Fibroblast of villous mesenchyme (primary cell): ENCODE measurements at regions not wholly inside any gene's neighbourhood (a gene's known extent, or its start where the extent isn't known, plus 50 kb on each side); places are given as distances from the start of the nearest gene placed in this dataset.
"Not testable (repeated sequence)": the region's sequence is repeated elsewhere in the genome, so short reads cannot be mapped to it uniquely, and the experiment has no call there.

ENCODE experiments used
- DNase-seq: peaks from one replicate; pipeline ENCODE4 v3.0.0-alpha.2; 2010; ENCODE audit warnings: low read depth
- H3K4me3 ChIP-seq: 2 replicates; pipeline ENCODE4 v1.5.1; 2011; ENCODE audit warnings: low read depth, mild to moderate bottlenecking, low read length
- TF ChIP-seq, protein P1 (sequence below): IDR thresholded peaks from 2 replicates; pipeline ENCODE4 v1.5.1; 2012; ENCODE audit warnings: low read depth, mild to moderate bottlenecking, low read length; ENCODE audit not compliant: insufficient read depth

- TF ChIP-seq, protein P1, sequence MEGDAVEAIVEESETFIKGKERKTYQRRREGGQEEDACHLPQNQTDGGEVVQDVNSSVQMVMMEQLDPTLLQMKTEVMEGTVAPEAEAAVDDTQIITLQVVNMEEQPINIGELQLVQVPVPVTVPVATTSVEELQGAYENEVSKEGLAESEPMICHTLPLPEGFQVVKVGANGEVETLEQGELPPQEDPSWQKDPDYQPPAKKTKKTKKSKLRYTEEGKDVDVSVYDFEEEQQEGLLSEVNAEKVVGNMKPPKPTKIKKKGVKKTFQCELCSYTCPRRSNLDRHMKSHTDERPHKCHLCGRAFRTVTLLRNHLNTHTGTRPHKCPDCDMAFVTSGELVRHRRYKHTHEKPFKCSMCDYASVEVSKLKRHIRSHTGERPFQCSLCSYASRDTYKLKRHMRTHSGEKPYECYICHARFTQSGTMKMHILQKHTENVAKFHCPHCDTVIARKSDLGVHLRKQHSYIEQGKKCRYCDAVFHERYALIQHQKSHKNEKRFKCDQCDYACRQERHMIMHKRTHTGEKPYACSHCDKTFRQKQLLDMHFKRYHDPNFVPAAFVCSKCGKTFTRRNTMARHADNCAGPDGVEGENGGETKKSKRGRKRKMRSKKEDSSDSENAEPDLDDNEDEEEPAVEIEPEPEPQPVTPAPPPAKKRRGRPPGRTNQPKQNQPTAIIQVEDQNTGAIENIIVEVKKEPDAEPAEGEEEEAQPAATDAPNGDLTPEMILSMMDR = no peak
- no peak for DNase-seq
- no peak overlapping the region for H3K4me3 ChIP-seq
Observed at GRCh38 chrX:144616317-144616716, 631.0 kb upstream of the SPANXN1 start.

- H3K4me3 ChIP-seq = no peak overlapping the region
- TF ChIP-seq, protein P1 = no peak
- DNase-seq = peak; percentile 5
Observed at GRCh38 chrX:144627947-144628346, 619.4 kb upstream of the SPANXN1 start.

GRCh38 chrX:144634451-144634850 lies 612.9 kb upstream of the SPANXN1 start:
- DNase-seq = not testable (repeated sequence)

GRCh38 chrX:144637731-144638130 lies 609.6 kb upstream of the SPANXN1 start:
- no peak for DNase-seq

More at GRCh38 chrX:144634451-144634850, 612.9 kb upstream of the SPANXN1 start:
- H3K4me3 ChIP-seq = not testable (repeated sequence)

GRCh38 chrX:144648788-144649187 lies 598.5 kb upstream of the SPANXN1 start:
- no peak overlapping the region for H3K4me3 ChIP-seq
- DNase-seq = no peak
- TF ChIP-seq, protein P1 = no peak

More at GRCh38 chrX:144637731-144638130, 609.6 kb upstream of the SPANXN1 start:
- TF ChIP-seq, protein P1 = no peak
- H3K4me3 ChIP-seq = no peak overlapping the region

- H3K4me3 ChIP-seq = no peak overlapping the region
- peak; percentile 77 for DNase-seq
- TF ChIP-seq, protein P1 = no peak
Observed at GRCh38 chrX:144681501-144681900, 565.8 kb upstream of the SPANXN1 start.

DNA sequence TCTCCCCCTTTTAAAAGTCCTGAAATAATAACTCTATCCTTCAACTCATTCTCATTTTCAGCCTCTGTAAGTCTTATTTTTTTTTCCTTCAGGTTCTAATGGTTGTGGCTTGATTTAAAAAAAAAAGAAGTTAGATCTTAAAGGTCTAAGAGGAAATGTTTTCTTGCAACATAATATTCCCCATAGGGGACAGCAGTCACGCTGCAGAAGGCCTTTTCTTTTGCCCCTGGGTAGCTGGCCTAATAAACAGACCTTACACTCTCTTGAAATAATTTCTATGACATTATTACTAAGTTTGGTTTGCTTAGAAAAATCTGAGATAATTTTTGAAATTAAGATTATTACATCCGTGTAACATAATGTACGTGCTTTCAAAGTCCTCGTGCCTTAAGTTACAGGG lies 564.1 kb upstream of the SPANXN1 start:
- TF ChIP-seq, protein P1 = no peak
- no peak for DNase-seq
- H3K4me3 ChIP-seq = no peak overlapping the region

- TF ChIP-seq, protein P1 = no peak
- peak; percentile 25 for DNase-seq
Observed at GRCh38 chrX:144709841-144710240, 537.5 kb upstream of the SPANXN1 start.

More at GRCh38 chrX:144709841-144710240, 537.5 kb upstream of the SPANXN1 start:
- H3K4me3 ChIP-seq = no peak overlapping the region
